BE2C (cell line): ENCODE measurements at regions not wholly inside any gene's neighbourhood (a gene's known extent, or its start where the extent isn't known, plus 50 kb on each side); places are given as distances from the start of the nearest gene placed in this dataset.
"Not testable (repeated sequence)": the region's sequence is repeated elsewhere in the genome, so short reads cannot be mapped to it uniquely, and the experiment has no call there.

Experiments used
- DNase-seq: peaks from one replicate; pipeline ENCODE4 v3.0.0-alpha.2; 2020
- H3K27me3 ChIP-seq: fragments of 250-450 bp; sonication (Bioruptor Pico); 2 replicates; pipeline ENCODE4 v1.5.1; 2020; ENCODE audit warnings: mild to moderate bottlenecking
- H3K36me3 ChIP-seq: fragments of 250-450 bp; sonication (Bioruptor Pico); 2 replicates; pipeline ENCODE4 v1.5.1; 2020; ENCODE audit warnings: mild to moderate bottlenecking
- H3K4me1 ChIP-seq: fragments of 250-450 bp; sonication (Bioruptor Pico); 2 replicates; pipeline ENCODE4 v1.5.1; 2020
- H3K4me3 ChIP-seq: 2 replicates; pipeline ENCODE4 v1.5.1; 2011; ENCODE audit warnings: low read depth, low read length
- H3K9me3 ChIP-seq: fragments of 250-450 bp; sonication (Bioruptor Pico); 2 replicates; pipeline ENCODE4 v1.5.1; 2020
- CTCF ChIP-seq: IDR thresholded peaks from 2 replicates; pipeline ENCODE4 v1.5.1; 2012; ENCODE audit warnings: mild to moderate bottlenecking, low read depth, low read length

- DNase-seq = peak; percentile 59
- Histone ChIP-seq H3K36me3 (no peaks in the 10 kb centered on the region), H3K4me1 (peaks cover 19% of the 10 kb centered on the region), H3K4me3 (no peak overlapping the region), H3K9me3 (no peaks in the 10 kb centered on the region), H3K27me3 (no peaks in the 10 kb centered on the region)
- TF ChIP-seq CTCF = no peak
Measured at GRCh38 chr2:223297788-223298187, 245.8 kb downstream of the KCNE4 start.

GRCh38 chr2:223298329-223298728, 246.3 kb downstream of the KCNE4 start:
- H3K9me3 ChIP-seq, H3K4me3 ChIP-seq, DNase-seq, H3K27me3 ChIP-seq, H3K36me3 ChIP-seq: not testable (repeated sequence)
- H3K4me1 ChIP-seq = peaks cover 19% of the 10 kb centered on the region

- Histone ChIP-seq H3K27me3 (no peaks in the 10 kb centered on the region), H3K36me3 (no peaks in the 10 kb centered on the region), H3K4me3 (no peak overlapping the region), H3K4me1 (peaks cover 19% of the 10 kb centered on the region), H3K9me3 (no peaks in the 10 kb centered on the region)
- no peak for TF ChIP-seq CTCF
- no peak for DNase-seq
Measured at GRCh38 chr2:223300326-223300725, 248.3 kb downstream of the KCNE4 start.

GRCh38 chr2:223306371-223306770, 254.4 kb downstream of the KCNE4 start:
- TF ChIP-seq CTCF = peak; percentile 77
- Histone ChIP-seq H3K27me3 (no peaks in the 10 kb centered on the region), H3K4me1 (no peaks in the 10 kb centered on the region; the same call in 1 of the 2 replicates), H3K4me3 (no peak overlapping the region), H3K9me3 (no peaks in the 10 kb centered on the region), H3K36me3 (no peaks in the 10 kb centered on the region)
- DNase-seq = peak; percentile 33

GRCh38 chr2:223311889-223312680, 260.1 kb downstream of the KCNE4 start:
- Histone ChIP-seq H3K27me3 (no peaks in the 10 kb centered on the region), H3K9me3 (no peaks in the 10 kb centered on the region), H3K4me3 (no peak overlapping the region), H3K4me1 (no peaks in the 10 kb centered on the region), H3K36me3 (no peaks in the 10 kb centered on the region)
- no peak for TF ChIP-seq CTCF
- no peak for DNase-seq

- Histone ChIP-seq H3K4me1 (no peaks in the 10 kb centered on the region), H3K9me3 (no peaks in the 10 kb centered on the region), H3K27me3 (no peaks in the 10 kb centered on the region), H3K36me3 (no peaks in the 10 kb centered on the region), H3K4me3 (no peak overlapping the region)
- no peak for TF ChIP-seq CTCF
- no peak for DNase-seq
Measured at GRCh38 chr2:223313101-223313500, 261.1 kb downstream of the KCNE4 start.
